Pulmonary artery endothelial cell (primary cell): ENCODE measurements at regions not wholly inside any gene's neighbourhood (a gene's known extent, or its start where the extent isn't known, plus 50 kb on each side); places are given as distances from the start of the nearest gene placed in this dataset.

Experiments used
- DNase-seq: peaks from one replicate; pipeline ENCODE4 v3.0.0-alpha.2; 2011; ENCODE audit warnings: low read depth, low spot score

- no peak for DNase-seq
Measured at GRCh38 chr20:50298554-50299324, 108.1 kb downstream of the CEBPB start.

- DNase-seq = no peak
Measured at GRCh38 chr20:50299325-50299629, 108.6 kb downstream of the CEBPB start.

- no peak for DNase-seq
Measured at GRCh38 chr20:50301165-50301564, 110.5 kb downstream of the CEBPB start.

GRCh38 chr20:50301712-50302111, 111.1 kb downstream of the CEBPB start:
- no peak for DNase-seq

- DNase-seq = no peak
Measured at GRCh38 chr20:50302341-50303057, 111.9 kb downstream of the CEBPB start.

- peak; percentile 17 for DNase-seq
Measured at GRCh38 chr20:50303573-50304500, 113.2 kb downstream of the CEBPB start.

GRCh38 chr20:50304501-50304856, 113.8 kb downstream of the CEBPB start:
- no peak for DNase-seq

- DNase-seq = no peak
Measured at GRCh38 chr20:50304923-50305635, 114.4 kb downstream of the CEBPB start.

GRCh38 chr20:50305636-50306477, 115.2 kb downstream of the CEBPB start:
- no peak for DNase-seq

- no peak for DNase-seq
Measured at GRCh38 chr20:50306478-50307423, 116.1 kb downstream of the CEBPB start.

- no peak for DNase-seq
Measured at GRCh38 chr20:50308166-50308512, 117.5 kb downstream of the CEBPB start.

- DNase-seq = peak; percentile 56
Measured at GRCh38 chr20:50308513-50309279, 118.1 kb downstream of the CEBPB start.

GRCh38 chr20:50309280-50309763, 118.7 kb downstream of the CEBPB start:
- DNase-seq = no peak

- DNase-seq = no peak
Measured at GRCh38 chr20:50309764-50310672, 119.4 kb downstream of the CEBPB start.

- DNase-seq = no peak
Measured at GRCh38 chr20:50310673-50311051, 120.0 kb downstream of the CEBPB start.

GRCh38 chr20:50311308-50312001, 120.8 kb downstream of the CEBPB start:
- DNase-seq = no peak
